ENCODE measurements at regions not wholly inside any gene's neighbourhood (a gene's known extent, or its start where the extent isn't known, plus 50 kb on each side); places are given as distances from the start of the nearest gene placed in this dataset.
"Not testable (repeated sequence)": the region's sequence is repeated elsewhere in the genome, so short reads cannot be mapped to it uniquely, and the experiment has no call there.

GRCh38 chr2:118791483-118791882, 56.0 kb downstream of the EN1 start:
- DNase-seq, result no peak

GRCh38 chr2:118786746-118787145, 60.7 kb downstream of the EN1 start:
- no peak for DNase-seq

- no peak for DNase-seq
Measured at GRCh38 chr2:118784860-118785259, 62.6 kb downstream of the EN1 start.

GRCh38 chr2:118779362-118779761, 68.1 kb downstream of the EN1 start:
- DNase-seq, result no peak

GRCh38 chr2:118774458-118775133, 72.9 kb downstream of the EN1 start:
- peak; percentile 76 for DNase-seq

DNA sequence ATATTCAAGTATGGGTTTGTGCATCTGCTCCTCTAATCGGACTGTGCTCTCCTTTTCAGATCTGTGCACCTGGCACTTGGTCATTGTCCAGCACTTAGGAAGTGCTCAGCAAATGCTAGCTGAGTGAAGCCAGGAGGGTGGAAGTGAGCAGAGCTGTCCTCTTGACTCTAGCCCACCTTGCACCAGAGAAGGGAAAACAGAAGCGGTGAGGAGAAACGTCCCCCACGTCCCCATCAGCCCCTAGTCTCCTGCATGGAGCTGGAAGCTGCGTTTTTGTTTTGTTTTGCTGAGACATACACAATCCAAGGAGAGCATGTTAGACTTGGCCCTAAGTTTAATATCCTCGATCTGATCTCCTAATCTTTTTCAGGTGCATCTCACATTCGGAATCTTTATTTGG, 73.6 kb downstream of the EN1 start:
- peak; percentile 5 for DNase-seq

DNA sequence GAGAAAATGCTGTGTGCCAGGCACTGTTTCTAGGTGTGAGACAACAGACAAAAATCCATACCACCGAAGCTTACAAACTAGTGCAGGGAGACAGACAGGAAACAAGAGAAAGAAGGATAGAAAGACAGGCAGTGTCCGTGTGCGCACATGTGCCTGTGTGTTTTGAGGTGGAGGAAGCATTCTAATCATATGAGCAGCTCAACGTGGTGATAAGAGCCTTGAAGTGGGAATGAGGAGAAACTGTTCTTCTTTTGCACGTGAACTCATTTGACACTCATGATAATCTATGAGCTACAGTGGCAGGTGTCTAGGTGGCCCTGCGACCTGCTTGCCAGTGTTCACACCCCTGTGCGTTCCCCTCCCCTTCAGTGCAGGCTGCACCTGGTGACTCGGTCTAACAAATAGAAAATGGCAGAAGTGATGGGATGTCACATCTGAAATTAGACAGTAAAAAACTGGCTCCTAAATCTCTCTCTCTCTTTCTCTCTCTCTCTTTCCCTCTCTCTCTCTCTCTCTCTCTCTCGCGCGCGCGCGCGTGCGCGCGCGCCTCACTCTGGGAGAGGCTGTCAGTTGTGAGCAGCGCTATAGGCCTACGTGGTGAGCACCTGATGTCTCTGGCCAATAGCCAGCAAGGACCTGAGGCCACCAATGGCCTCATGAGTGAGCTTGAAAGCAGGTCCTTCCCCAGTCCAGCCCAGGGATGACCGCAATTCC, 74.8 kb downstream of the EN1 start:
- DNase-seq, result no peak

DNA sequence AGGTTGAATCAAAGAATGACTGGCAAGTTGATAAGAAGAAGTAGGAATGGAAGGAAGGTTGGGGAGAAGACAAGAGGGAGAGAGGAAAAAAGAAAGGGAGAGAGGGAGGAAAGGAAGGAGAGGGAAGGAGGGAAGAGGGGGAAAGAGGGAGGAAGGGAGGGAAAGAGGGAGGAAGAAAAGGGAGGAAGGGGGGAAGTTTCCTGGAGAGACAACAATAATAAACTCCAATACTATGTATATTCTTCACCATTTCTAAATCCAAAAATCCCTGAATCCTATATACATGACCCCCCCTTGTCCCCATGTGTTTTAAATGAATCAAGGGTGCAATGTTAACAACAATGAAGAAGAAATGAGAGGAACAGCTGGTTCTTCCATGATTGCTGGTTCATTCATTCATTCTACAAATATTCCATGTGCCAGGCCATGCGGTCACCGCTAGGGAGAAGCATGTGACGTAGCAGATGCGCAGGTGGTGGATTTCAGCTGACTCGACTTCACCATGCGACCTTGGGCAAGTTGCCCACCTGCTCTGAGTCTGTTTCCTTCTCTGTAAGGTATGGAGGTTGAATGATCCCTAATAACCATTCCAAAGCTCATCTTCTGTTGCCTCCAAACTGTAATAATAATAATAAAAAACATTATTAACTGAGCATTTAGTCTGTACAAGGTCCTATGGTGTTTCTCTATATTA, 77.6 kb downstream of the EN1 start:
- DNase-seq, result no peak

DNA sequence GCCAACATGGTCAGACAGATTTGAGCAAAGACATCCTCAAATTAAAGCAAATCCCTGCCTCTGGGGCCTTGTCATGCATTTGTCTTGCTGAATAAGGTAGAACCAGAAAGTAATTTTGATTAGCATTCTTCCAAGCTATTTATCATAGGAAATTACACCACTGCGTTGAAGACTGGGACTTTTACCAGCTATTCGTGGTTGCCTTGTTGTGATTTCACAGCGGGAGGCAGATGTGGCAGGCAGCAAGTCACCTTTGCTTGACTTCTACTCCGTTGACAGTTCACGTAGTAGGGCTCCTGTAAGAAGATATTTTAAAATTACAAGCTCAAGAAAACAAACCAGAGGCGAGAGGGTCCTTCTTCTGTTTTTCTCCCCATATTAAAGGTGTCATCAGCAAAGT, 80.6 kb downstream of the EN1 start:
- no peak for DNase-seq

DNA sequence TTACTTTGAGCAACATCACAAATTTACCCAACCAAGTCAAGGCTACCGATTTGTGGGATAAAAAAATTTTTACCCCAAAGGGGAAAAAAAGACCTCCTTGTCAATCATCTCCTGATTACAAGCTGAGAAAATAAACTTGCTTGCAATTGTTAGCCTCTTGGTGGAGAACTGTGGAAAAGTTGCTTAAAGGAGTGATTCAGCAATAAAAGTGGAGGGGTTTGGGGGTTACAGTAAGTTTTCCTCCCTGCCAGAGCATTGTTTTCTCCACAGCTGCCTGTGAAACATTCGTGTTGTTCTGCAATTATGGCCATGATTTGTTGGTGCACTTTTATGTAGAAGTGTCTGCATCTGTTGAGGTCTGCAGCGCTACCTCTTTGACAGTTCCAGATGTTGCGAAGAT, 82.6 kb downstream of the EN1 start:
- DNase-seq, result no peak

GRCh38 chr2:118763797-118764196, 83.7 kb downstream of the EN1 start:
- no peak for DNase-seq

- DNase-seq, result no peak
Measured at GRCh38 chr2:118762290-118762689, 85.2 kb downstream of the EN1 start.

- no peak for DNase-seq
Measured at GRCh38 chr2:118761771-118762170, 85.7 kb downstream of the EN1 start.

GRCh38 chr2:118755901-118756300, 91.5 kb downstream of the EN1 start:
- DNase-seq, result no peak

- no peak for DNase-seq
Measured at GRCh38 chr2:118755384-118755783, 92.1 kb downstream of the EN1 start.

GRCh38 chr2:118752762-118753429, 94.6 kb downstream of the EN1 start:
- DNase-seq, result no peak

DNA sequence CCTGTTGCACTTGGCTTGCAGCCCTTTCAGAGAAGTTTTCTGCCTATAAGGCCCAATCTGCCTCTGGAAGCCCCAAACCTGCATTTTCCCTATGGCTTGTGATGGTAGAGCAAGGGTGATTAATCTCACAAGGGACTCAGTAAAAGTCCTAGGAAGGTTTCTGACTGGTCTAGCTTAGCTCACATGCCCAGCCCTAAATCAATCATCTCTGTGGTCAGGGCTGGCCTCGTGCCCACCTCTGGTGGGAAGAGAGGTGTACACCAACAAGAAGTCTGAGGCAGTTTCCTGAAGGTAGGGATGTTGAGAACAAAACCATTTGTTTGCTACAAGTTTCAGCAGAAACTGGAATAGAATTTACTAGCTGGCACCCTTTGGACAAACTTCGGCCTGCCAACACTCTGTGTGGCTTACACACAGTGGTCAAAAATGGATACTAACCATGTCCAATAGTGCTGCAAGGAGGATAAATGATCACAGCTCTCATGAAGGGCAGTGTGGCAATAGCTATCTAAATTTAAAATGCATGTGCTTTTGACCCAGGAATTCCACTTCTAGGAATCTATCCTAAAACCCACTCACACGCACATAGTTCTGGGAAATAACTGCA, 96.4 kb downstream of the EN1 start:
- DNase-seq, result no peak

- no peak for DNase-seq
Measured at GRCh38 chr2:118748245-118748885, 99.1 kb downstream of the EN1 start.

- DNase-seq, result no peak
Measured at GRCh38 chr2:118747637-118748036, 99.8 kb downstream of the EN1 start.

DNA sequence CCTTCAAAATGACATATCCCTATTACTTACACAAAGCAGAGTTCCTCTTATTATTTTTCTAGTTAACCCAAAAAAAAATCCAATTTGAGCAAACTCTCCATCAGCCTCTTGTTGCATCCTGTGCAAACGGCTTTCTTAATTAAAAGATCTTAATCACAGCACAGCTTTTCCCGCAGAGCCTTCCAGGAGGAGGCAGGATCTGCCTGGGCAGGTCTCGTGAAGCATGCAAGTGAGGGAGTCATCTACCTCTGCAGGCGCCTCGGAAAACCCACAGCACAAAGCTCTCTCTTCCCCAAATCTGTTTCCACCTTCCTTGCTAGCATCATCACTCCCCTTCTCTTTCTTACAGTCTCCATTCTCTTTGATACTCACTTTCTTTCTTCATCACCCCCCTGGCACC, 100.4 kb downstream of the EN1 start:
- no peak for DNase-seq

DNA sequence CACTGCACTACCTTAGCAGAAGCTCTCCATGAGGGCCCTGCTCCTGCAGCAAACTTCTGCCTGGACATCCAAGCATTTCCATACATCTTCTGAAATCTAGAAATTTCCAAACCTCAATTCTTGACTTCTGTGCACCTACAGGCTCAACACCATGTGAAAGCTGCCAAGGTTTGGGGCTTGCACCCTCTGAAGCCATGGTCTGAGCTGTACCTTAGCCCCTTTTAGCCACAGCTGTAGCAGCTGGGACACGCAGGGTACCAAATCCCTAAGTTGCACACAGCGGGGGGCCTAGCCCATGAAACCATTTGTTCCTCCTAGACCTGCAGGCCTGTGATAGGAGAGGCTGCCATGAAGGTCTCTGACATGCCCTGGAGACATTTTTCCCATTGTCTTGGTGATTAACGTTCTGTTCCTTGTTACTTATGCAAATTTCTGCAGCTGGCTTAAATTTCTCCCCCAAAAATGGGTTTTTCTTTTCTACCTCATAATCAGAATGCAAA, 102.7 kb downstream of the EN1 start:
- not testable (repeated sequence) for DNase-seq

GRCh38 chr2:118738524-118739308, 108.7 kb downstream of the EN1 start:
- peak; percentile 26 for DNase-seq
